ENCODE measurements at regions not wholly inside any gene's neighbourhood (a gene's known extent, or its start where the extent isn't known, plus 50 kb on each side); places are given as distances from the start of the nearest gene placed in this dataset.

- Histone ChIP-seq H4K20me1 (ENCODE audit: control insufficient read depth, extremely low read depth, insufficient read depth, low read length) (no peaks in the 10 kb centered on the region), H2AFZ (ENCODE audit: low read length) (no peak overlapping the region), H3K79me2 (ENCODE audit: control insufficient read depth, insufficient read depth, low read length) (no peaks in the 10 kb centered on the region), H3K4me2 (ENCODE audit: extremely low read depth, insufficient read depth, low read length) (no peak overlapping the region), H3K27ac (ENCODE audit: insufficient read depth, low read length) (no peak overlapping the region), H3K27me3 (ENCODE audit: control insufficient read depth, insufficient read depth, low read length) (no peaks in the 10 kb centered on the region), H3K9ac (ENCODE audit: insufficient read depth, low read length) (no peak overlapping the region), H3K4me3 (replicated peaks in 1 of 4; ENCODE audit: control extremely low read depth in 1 of 4, insufficient read depth in 1 of 4, low read depth in 3 of 4, low read length in 4 of 4) (no peak overlapping the region), H3K36me3 (ENCODE audit: control insufficient read depth, insufficient read depth, low read length) (no peaks in the 10 kb centered on the region), H3K4me1 (ENCODE audit: control insufficient read depth, extremely low read depth, insufficient read depth, low read length) (no peaks in the 10 kb centered on the region), H3K9me3 (ENCODE audit: control insufficient read depth, insufficient read depth, low read depth, low read length) (no peaks in the 10 kb centered on the region)
- no peak for DNase-seq (ENCODE audit: low read depth in 2 of 2)
- TF ChIP-seq EZH2 (IDR thresholded peaks at IDR 0.05; ENCODE audit: low read length, missing control alignments), result no peak
- no peak for TF ChIP-seq CTCF (conservative IDR thresholded peaks at IDR 0.05 in 1 of 2, IDR thresholded peaks at IDR 0.05 in 1 of 2; ENCODE audit: low read depth in 1 of 2, low read length in 2 of 2)
These were observed 1250.5 kb downstream of the TYW1 start for GRCh38 chr7:68247126-68247525.

GRCh38 chr7:68247571-68247970 is 1250.9 kb downstream of the TYW1 start:
- Histone ChIP-seq H3K4me1 (ENCODE audit: control insufficient read depth, extremely low read depth, insufficient read depth, low read length) (no peaks in the 10 kb centered on the region), H3K79me2 (ENCODE audit: control insufficient read depth, insufficient read depth, low read length) (no peaks in the 10 kb centered on the region), H3K9me3 (ENCODE audit: control insufficient read depth, insufficient read depth, low read depth, low read length) (no peaks in the 10 kb centered on the region), H3K27me3 (ENCODE audit: control insufficient read depth, insufficient read depth, low read length) (no peaks in the 10 kb centered on the region), H4K20me1 (ENCODE audit: control insufficient read depth, extremely low read depth, insufficient read depth, low read length) (no peaks in the 10 kb centered on the region), H2AFZ (ENCODE audit: low read length) (no peak overlapping the region), H3K9ac (ENCODE audit: insufficient read depth, low read length) (no peak overlapping the region), H3K4me2 (ENCODE audit: extremely low read depth, insufficient read depth, low read length) (no peak overlapping the region), H3K36me3 (ENCODE audit: control insufficient read depth, insufficient read depth, low read length) (no peaks in the 10 kb centered on the region), H3K27ac (ENCODE audit: insufficient read depth, low read length) (no peak overlapping the region), H3K4me3 (replicated peaks in 1 of 4; ENCODE audit: control extremely low read depth in 1 of 4, insufficient read depth in 1 of 4, low read depth in 3 of 4, low read length in 4 of 4) (no peak overlapping the region)
- no peak for DNase-seq (ENCODE audit: low read depth in 2 of 2)
- TF ChIP-seq EZH2 (IDR thresholded peaks at IDR 0.05; ENCODE audit: low read length, missing control alignments) (no peak), CTCF (conservative IDR thresholded peaks at IDR 0.05 in 1 of 2, IDR thresholded peaks at IDR 0.05 in 1 of 2; ENCODE audit: low read depth in 1 of 2, low read length in 2 of 2) (no peak)

GRCh38 chr7:68248973-68249372 is 1252.3 kb downstream of the TYW1 start:
- no peak for TF ChIP-seq CTCF (conservative IDR thresholded peaks at IDR 0.05 in 1 of 2, IDR thresholded peaks at IDR 0.05 in 1 of 2; ENCODE audit: low read depth in 1 of 2, low read length in 2 of 2)
- TF ChIP-seq EZH2 (IDR thresholded peaks at IDR 0.05; ENCODE audit: low read length, missing control alignments), result no peak
- Histone ChIP-seq H4K20me1 (ENCODE audit: control insufficient read depth, extremely low read depth, insufficient read depth, low read length) (no peaks in the 10 kb centered on the region), H3K4me1 (ENCODE audit: control insufficient read depth, extremely low read depth, insufficient read depth, low read length) (no peaks in the 10 kb centered on the region), H3K27me3 (ENCODE audit: control insufficient read depth, insufficient read depth, low read length) (no peaks in the 10 kb centered on the region), H3K9ac (ENCODE audit: insufficient read depth, low read length) (no peak overlapping the region), H3K4me2 (ENCODE audit: extremely low read depth, insufficient read depth, low read length) (no peak overlapping the region), H3K9me3 (ENCODE audit: control insufficient read depth, insufficient read depth, low read depth, low read length) (no peaks in the 10 kb centered on the region), H3K27ac (ENCODE audit: insufficient read depth, low read length) (no peak overlapping the region), H3K4me3 (replicated peaks in 1 of 4; ENCODE audit: control extremely low read depth in 1 of 4, insufficient read depth in 1 of 4, low read depth in 3 of 4, low read length in 4 of 4) (no peak overlapping the region), H3K36me3 (ENCODE audit: control insufficient read depth, insufficient read depth, low read length) (no peaks in the 10 kb centered on the region), H3K79me2 (ENCODE audit: control insufficient read depth, insufficient read depth, low read length) (no peaks in the 10 kb centered on the region), H2AFZ (ENCODE audit: low read length) (no peak overlapping the region)
- no peak for DNase-seq (ENCODE audit: low read depth in 2 of 2)

Measured in fibroblast of lung (primary cell).